ENCODE measurements at regions not wholly inside any gene's neighbourhood (a gene's known extent, or its start where the extent isn't known, plus 50 kb on each side); places are given as distances from the start of the nearest gene placed in this dataset.

GRCh38 chr12:88790231-88790630 lies 210.0 kb upstream of the KITLG start:
- no peak for TF ChIP-seq CTCF (IDR thresholded peaks at IDR 0.05)
- TF ChIP-seq POLR2A (IDR thresholded peaks at IDR 0.05), result no peak
